SK-N-SH (cell line): ENCODE measurements at regions not wholly inside any gene's neighbourhood (a gene's known extent, or its start where the extent isn't known, plus 50 kb on each side); places are given as distances from the start of the nearest gene placed in this dataset.

ENCODE experiments used
- CTCF ChIA-PET: fragments of 300-600, 350-600 bp; formaldehyde crosslinking; extraction: SDS; loops from one replicate; lab custom pipeline; 2021; lab: Yijun Ruan, JAX
- POLR2A ChIA-PET: fragments of 350-600 bp; sonication (Branson Sonifier 250); formaldehyde crosslinking; extraction: SDS; loops from one replicate; lab custom pipeline; 2020; ENCODE audit warnings: antibody characterized with exemption, inconsistent platforms; lab: Yijun Ruan, JAX
- DNase-seq: peaks from one replicate; pipeline ENCODE4 v3.0.0; 2012
- H2AFZ ChIP-seq: fragments of 200-600 bp; sonication (generic); 2 replicates; pipeline ENCODE4 v1.8.1; 2016; ENCODE audit warnings: antibody characterized with exemption, mild to moderate bottlenecking, low read depth
- H3F3A ChIP-seq: fragments of 200-600 bp; sonication (generic); replicated peaks from 2 replicates; pipeline ENCODE3; 2016; ENCODE audit warnings: antibody characterized with exemption, mild to moderate bottlenecking; ENCODE audit not compliant: insufficient read depth
- H3K27ac ChIP-seq, 2 experiments: fragments of 200-500 bp in 1 of 2; fragments of 200-600 bp in 1 of 2; sonication (Bioruptor generic) in 1 of 2; sonication (generic), shearing (Covaris generic) in 1 of 2; 2 replicates each; pipeline versions ENCODE4 v1.5.1 to v1.6.1; 2014 to 2016; ENCODE audit warnings: low read depth in 2 of 2, inconsistent platforms in 1 of 2, low read length in 1 of 2, mild to moderate bottlenecking in 1 of 2, mixed read lengths in 1 of 2
- H3K27me3 ChIP-seq: fragments of 200-600 bp; sonication (generic), shearing (Covaris generic); 2 replicates; pipeline ENCODE4 v1.6.1; 2016; ENCODE audit warnings: mixed run types; ENCODE audit not compliant: insufficient read depth
- H3K36me3 ChIP-seq, 2 experiments: fragments of 200-500 bp in 1 of 2; fragments of 200-600 bp in 1 of 2; sonication (Bioruptor generic) in 1 of 2; sonication (generic) in 1 of 2; replicated peaks in 1 of 2; 2 replicates each; pipeline versions ENCODE3 to v1.5.1; 2014 to 2016; ENCODE audit warnings: low read length in 1 of 2, mild to moderate bottlenecking in 1 of 2; ENCODE audit not compliant: insufficient read depth in 2 of 2, control insufficient read depth in 1 of 2
- H3K4me1 ChIP-seq, 2 experiments: fragments of 200-500 bp in 1 of 2; fragments of 200-600 bp in 1 of 2; sonication (Bioruptor generic) in 1 of 2; sonication (generic), shearing (Covaris generic) in 1 of 2; 2 replicates each; pipeline versions ENCODE4 v1.5.1 to v1.6.1; 2014 to 2016; ENCODE audit warnings: low read depth in 1 of 2, low read length in 1 of 2, mixed run types in 1 of 2; ENCODE audit not compliant: insufficient read depth in 2 of 2, control insufficient read depth in 1 of 2
- H3K4me2 ChIP-seq: fragments of 200-600 bp; sonication (generic), shearing (Covaris generic); 2 replicates; pipeline ENCODE4 v1.6.1; 2017; ENCODE audit warnings: mixed run types
- H3K4me3 ChIP-seq, 2 experiments: fragments of 200-500 bp in 1 of 2; fragments of 200-600 bp in 1 of 2; sonication (Bioruptor generic) in 1 of 2; sonication (generic), shearing (Covaris generic) in 1 of 2; 2 replicates each; pipeline versions ENCODE4 v1.5.1 to v1.8.1; 2014 to 2016; ENCODE audit warnings: low read depth in 2 of 2, inconsistent platforms in 1 of 2, low read length in 1 of 2, mild to moderate bottlenecking in 1 of 2, mixed read lengths in 1 of 2, moderate library complexity in 1 of 2
- H3K79me2 ChIP-seq: fragments of 200-600 bp; sonication (generic); 2 replicates; pipeline ENCODE4 v1.8.1; 2017; ENCODE audit warnings: mild to moderate bottlenecking; ENCODE audit not compliant: insufficient read depth
- H3K9ac ChIP-seq: fragments of 200-600 bp; sonication (generic); 2 replicates; pipeline ENCODE4 v1.6.1; 2017; ENCODE audit warnings: mixed run types
- H3K9me2 ChIP-seq: fragments of 200-600 bp; sonication (generic); 2 replicates; pipeline ENCODE4 v1.6.1; 2017; ENCODE audit warnings: mixed run types
- H3K9me3 ChIP-seq: fragments of 200-600 bp; sonication (generic); 2 replicates; pipeline ENCODE4 v1.6.1; 2017; ENCODE audit warnings: mixed run types, mild to moderate bottlenecking, moderate library complexity
- H4K20me1 ChIP-seq: fragments of 200-600 bp; sonication (generic); 2 replicates; pipeline ENCODE4 v1.6.1; 2017; ENCODE audit warnings: mild to moderate bottlenecking, mixed run types; ENCODE audit not compliant: insufficient read depth
- EP300 ChIP-seq, 2 experiments: IDR thresholded peaks; 2 replicates each; pipeline versions ENCODE4 v1.4.0 to v1.6.1; 2012; ENCODE audit warnings: borderline replicate concordance in 1 of 2, low read depth in 1 of 2, low read length in 1 of 2
- FOXJ3 ChIP-seq: sonication (generic); formaldehyde crosslinking; IDR thresholded peaks from 2 replicates; pipeline ENCODE4 v1.5.1; 2020; ENCODE audit warnings: mild to moderate bottlenecking, missing genetic modification reagents
- NRF1 ChIP-seq: IDR thresholded peaks from 2 replicates; pipeline ENCODE4 v1.6.1; 2012; ENCODE audit warnings: low read depth, mild to moderate bottlenecking, low read length
- PBX3 ChIP-seq: IDR thresholded peaks from 2 replicates; pipeline ENCODE4; 2012
- RAD21 ChIP-seq: IDR thresholded peaks from 2 replicates; pipeline ENCODE4 v1.6.1; 2012; ENCODE audit warnings: mild to moderate bottlenecking, low read length
- RCOR1 ChIP-seq: fragments of 150-350 bp; IDR thresholded peaks from 2 replicates; pipeline ENCODE4 v1.6.1; 2017; ENCODE audit warnings: antibody characterized with exemption, low read length
- RFX5 ChIP-seq: IDR thresholded peaks from 2 replicates; pipeline ENCODE4 v1.6.1; 2012; ENCODE audit warnings: mild to moderate bottlenecking, improper control_type of control experiment, low read length
- RXRA ChIP-seq: IDR thresholded peaks from 2 replicates; pipeline ENCODE4 v1.4.0; 2012; ENCODE audit warnings: low read depth, mild to moderate bottlenecking, borderline replicate concordance
- TAF1 ChIP-seq: IDR thresholded peaks from 2 replicates; pipeline ENCODE4 v1.6.1; 2012; ENCODE audit warnings: low read depth, mild to moderate bottlenecking, low read length, moderate library complexity, borderline replicate concordance
- TCF12 ChIP-seq: IDR thresholded peaks from 2 replicates; pipeline ENCODE4 v1.4.0; 2012
- TEAD4 ChIP-seq: IDR thresholded peaks from 2 replicates; pipeline ENCODE4 v1.4.0; 2012; ENCODE audit warnings: mild to moderate bottlenecking, borderline replicate concordance; ENCODE audit not compliant: insufficient read depth
- YY1 ChIP-seq: IDR thresholded peaks from 2 replicates; pipeline ENCODE4 v1.4.0; 2012; ENCODE audit warnings: low read depth, mild to moderate bottlenecking
- WGBS: methylation state at CpG from one replicate; pipeline ENCODE4 v1.1.6; 2017; ENCODE audit warnings: low lambda C conversion rate; 5-methylcytosine and 5-hydroxymethylcytosine counted together
- TF ChIP-seq, protein P1 (sequence below): IDR thresholded peaks from 2 replicates; pipeline ENCODE4 v1.4.0; 2012; ENCODE audit warnings: low read depth

DNA sequence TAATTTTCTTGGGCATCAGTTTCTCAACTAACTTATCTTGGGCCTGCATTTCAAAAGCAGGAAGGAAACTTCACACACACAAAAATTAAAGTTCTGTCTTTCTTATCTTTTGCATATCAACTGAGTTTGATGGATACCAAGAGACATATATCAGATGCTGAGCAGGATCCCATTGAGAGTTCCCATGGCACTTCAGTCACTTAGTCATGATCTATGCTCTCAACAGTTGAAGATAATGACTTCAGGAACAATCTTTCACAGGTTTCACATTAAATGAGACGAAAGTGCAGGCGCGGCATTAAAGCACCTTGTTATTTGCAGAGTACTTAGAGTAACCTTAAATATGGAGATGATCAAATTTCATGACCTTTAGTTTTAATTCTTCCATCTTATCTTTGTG, 2139.8 kb upstream of the CELF4 start (continued):
- TF ChIP-seq TAF1 (no peak), RCOR1 (no peak), RAD21 (no peak), TEAD4 (no peak)

GRCh38 chr18:39702888-39703287, 2137.3 kb upstream of the CELF4 start:
- ChIA-PET CTCF (no interaction called here), POLR2A (no interaction called here)
- Histone ChIP-seq H3K4me2 (no peak overlapping the region), H3K79me2 (no peaks in the 10 kb centered on the region), H3K9me2 (no peaks in the 10 kb centered on the region), H3K4me3 (no peak overlapping the region), H3K36me3 (no peaks in the 10 kb centered on the region), H2AFZ (no peak overlapping the region), H3K4me1 (no peaks in the 10 kb centered on the region), H3K9ac (no peak overlapping the region), H4K20me1 (no peaks in the 10 kb centered on the region), H3K27me3 (no peaks in the 10 kb centered on the region), H3K9me3 (no peaks in the 10 kb centered on the region), H3K27ac (no peak overlapping the region), H3F3A (no peaks in the 10 kb centered on the region)
- no peak for TF ChIP-seq EP300 (IDR thresholded peaks at IDR 0.05; ENCODE audit: borderline replicate concordance in 1 of 2, low read depth in 1 of 2, low read length in 1 of 2)
- TF ChIP-seq TAF1: no peak
- TF ChIP-seq, protein P1, sequence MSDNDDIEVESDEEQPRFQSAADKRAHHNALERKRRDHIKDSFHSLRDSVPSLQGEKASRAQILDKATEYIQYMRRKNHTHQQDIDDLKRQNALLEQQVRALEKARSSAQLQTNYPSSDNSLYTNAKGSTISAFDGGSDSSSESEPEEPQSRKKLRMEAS: no peak
- no peak for TF ChIP-seq RFX5
- no peak for TF ChIP-seq RXRA
- no peak for DNase-seq
- WGBS: 47% methylated on average over 3 of the region's 3 CpGs

GRCh38 chr18:39701839-39702238, 2136.2 kb upstream of the CELF4 start:
- no peak overlapping the region for H3K4me2 ChIP-seq
- CTCF ChIA-PET: no interaction called here
- H3K27ac ChIP-seq: no peak overlapping the region
- H3K27me3 ChIP-seq: no peaks in the 10 kb centered on the region
- no peak overlapping the region for H2AFZ ChIP-seq
- WGBS: 39% methylated on average over 2 of the region's 2 CpGs
- H3K36me3 ChIP-seq: no peaks in the 10 kb centered on the region
- H3K9me2 ChIP-seq: no peaks in the 10 kb centered on the region
- no peaks in the 10 kb centered on the region for H3F3A ChIP-seq
- H3K79me2 ChIP-seq: no peaks in the 10 kb centered on the region
- H3K4me1 ChIP-seq: no peaks in the 10 kb centered on the region
- no peaks in the 10 kb centered on the region for H3K9me3 ChIP-seq
- H4K20me1 ChIP-seq: no peaks in the 10 kb centered on the region
- no peak for DNase-seq
- H3K4me3 ChIP-seq: no peak overlapping the region
- TF ChIP-seq YY1 (no peak), PBX3 (no peak), NRF1 (no peak), EP300 (IDR thresholded peaks at IDR 0.05; ENCODE audit: borderline replicate concordance in 1 of 2, low read depth in 1 of 2, low read length in 1 of 2) (no peak), TCF12 (no peak), FOXJ3 (CRISPR knock-in tag) (no peak)
- H3K9ac ChIP-seq: no peak overlapping the region
- POLR2A ChIA-PET: no interaction called here
